ENCODE measurements at regions not wholly inside any gene's neighbourhood (a gene's known extent, or its start where the extent isn't known, plus 50 kb on each side); places are given as distances from the start of the nearest gene placed in this dataset.

DNA sequence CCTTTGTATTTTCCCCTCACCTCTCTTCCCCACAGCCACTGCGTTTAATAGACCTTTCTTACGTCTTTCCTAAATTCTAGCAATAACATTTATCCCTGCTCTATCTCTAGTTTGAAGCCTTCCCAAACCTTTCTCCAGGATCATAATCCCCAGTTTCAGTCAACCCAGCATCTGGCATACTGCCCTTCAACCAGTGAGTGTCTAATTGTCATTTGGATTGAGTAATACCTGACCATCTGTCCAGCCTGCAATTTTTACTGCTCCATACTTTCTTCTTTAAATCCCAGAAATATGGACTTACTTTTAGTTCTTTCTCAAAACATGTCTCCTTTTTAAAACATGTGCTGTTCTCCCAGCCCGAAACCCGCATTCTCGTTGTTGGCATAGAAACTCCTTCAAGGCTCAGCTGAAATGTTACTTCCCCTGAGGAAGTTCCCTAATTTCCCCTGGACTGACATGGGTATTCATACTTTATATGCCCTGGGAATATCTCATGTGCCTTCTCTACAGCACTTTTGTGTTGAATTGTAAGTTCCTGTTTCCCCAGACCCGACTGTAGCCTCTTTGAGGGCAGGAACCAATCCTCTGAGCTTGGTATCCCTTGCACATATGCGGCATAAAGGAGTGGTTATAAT lies 65.1 kb upstream of the ETV6 start:
- Histone ChIP-seq H2BK20ac (ENCODE audit: low read depth, low read length, poor library complexity, severe bottlenecking) (no peak overlapping the region), H4K20me1 (ENCODE audit: control insufficient read depth, insufficient read depth, insufficient read length) (no peaks in the 10 kb centered on the region), H2BK5ac (ENCODE audit: insufficient read length, low read length) (no peak overlapping the region), H2BK15ac (ENCODE audit: low read depth, low read length) (no peak overlapping the region), H4K8ac (replicated peaks; ENCODE audit: insufficient read length, low read depth, low read length) (no peak overlapping the region), H3K9me3 (ENCODE audit: control insufficient read depth, low read depth, low read length) (no peaks in the 10 kb centered on the region), H3K18ac (ENCODE audit: insufficient read length, low read depth, low read length) (no peak overlapping the region), H3K9ac (ENCODE audit: extremely low read depth, insufficient read length, low read length) (no peak overlapping the region), H3K27ac (ENCODE audit: insufficient read length, low read depth, low read length) (no peak overlapping the region), H3T11ph (ENCODE audit: low read length) (no peak overlapping the region), H3K79me1 (ENCODE audit: insufficient read depth, low read depth, low read length, poor library complexity, severe bottlenecking) (no peaks in the 10 kb centered on the region), H2AK5ac (ENCODE audit: insufficient read length, low read length) (no peak overlapping the region), H3K4me2 (ENCODE audit: insufficient read depth, insufficient read length, low read length) (no peak overlapping the region), H2AFZ (ENCODE audit: low read length) (no peak overlapping the region), H3K79me2 (ENCODE audit: insufficient read depth, low read length) (no peaks in the 10 kb centered on the region), H3K23me2 (ENCODE audit: insufficient read length, low read depth, low read length, poor library complexity, severe bottlenecking) (no peaks in the 10 kb centered on the region), H4K91ac (ENCODE audit: insufficient read length, low read depth, low read length) (no peak overlapping the region), H3K56ac (ENCODE audit: insufficient read length, low read depth, low read length) (no peak overlapping the region), H3K27me3 (ENCODE audit: insufficient read depth, low read length) (no peaks in the 10 kb centered on the region), H3K23ac (ENCODE audit: insufficient read length, low read depth, low read length) (no peak overlapping the region), H3K14ac (ENCODE audit: insufficient read depth, low read length) (no peak overlapping the region), H2BK120ac (ENCODE audit: low read depth, low read length, poor library complexity, severe bottlenecking) (no peak overlapping the region), H2BK12ac (ENCODE audit: insufficient read length, low read depth, low read length) (no peak overlapping the region), H3K4ac (ENCODE audit: low read depth, low read length) (no peak overlapping the region), H4K5ac (ENCODE audit: insufficient read length, low read depth, low read length) (no peak overlapping the region), H3K4me1 (ENCODE audit: insufficient read depth, low read length) (no peaks in the 10 kb centered on the region)
- H3K4me1 Mint-ChIP-seq: peaks cover 13 to 19% of the 10 kb centered on the region in 2 experiments
- H3K27ac Mint-ChIP-seq: no peak overlapping the region
- TF ChIP-seq, protein P1, sequence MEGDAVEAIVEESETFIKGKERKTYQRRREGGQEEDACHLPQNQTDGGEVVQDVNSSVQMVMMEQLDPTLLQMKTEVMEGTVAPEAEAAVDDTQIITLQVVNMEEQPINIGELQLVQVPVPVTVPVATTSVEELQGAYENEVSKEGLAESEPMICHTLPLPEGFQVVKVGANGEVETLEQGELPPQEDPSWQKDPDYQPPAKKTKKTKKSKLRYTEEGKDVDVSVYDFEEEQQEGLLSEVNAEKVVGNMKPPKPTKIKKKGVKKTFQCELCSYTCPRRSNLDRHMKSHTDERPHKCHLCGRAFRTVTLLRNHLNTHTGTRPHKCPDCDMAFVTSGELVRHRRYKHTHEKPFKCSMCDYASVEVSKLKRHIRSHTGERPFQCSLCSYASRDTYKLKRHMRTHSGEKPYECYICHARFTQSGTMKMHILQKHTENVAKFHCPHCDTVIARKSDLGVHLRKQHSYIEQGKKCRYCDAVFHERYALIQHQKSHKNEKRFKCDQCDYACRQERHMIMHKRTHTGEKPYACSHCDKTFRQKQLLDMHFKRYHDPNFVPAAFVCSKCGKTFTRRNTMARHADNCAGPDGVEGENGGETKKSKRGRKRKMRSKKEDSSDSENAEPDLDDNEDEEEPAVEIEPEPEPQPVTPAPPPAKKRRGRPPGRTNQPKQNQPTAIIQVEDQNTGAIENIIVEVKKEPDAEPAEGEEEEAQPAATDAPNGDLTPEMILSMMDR (conservative IDR thresholded peaks at IDR 0.05): no peak
- WGBS (ENCODE audit: extremely low coverage, insufficient read length, low lambda C conversion rate): no CpG with 5 or more reads among the region's 7 CpGs
- H3K27me3 Mint-ChIP-seq (ENCODE audit: low read depth): no peaks in the 10 kb centered on the region
- no peak for DNase-seq
- no peaks in the 10 kb centered on the region; a peak in 2 of 5 replicates for H3K9me3 Mint-ChIP-seq
- H3K4me3 Mint-ChIP-seq: no peak overlapping the region
- H3K36me3 Mint-ChIP-seq (ENCODE audit: insufficient read depth in 1 of 3, low read depth in 3 of 3): peaks cover 0 to 3% (median 2%) of the 10 kb centered on the region in 3 experiments; a peak in 1 of 7 replicates
